ENCODE measurements at regions not wholly inside any gene's neighbourhood (a gene's known extent, or its start where the extent isn't known, plus 50 kb on each side); places are given as distances from the start of the nearest gene placed in this dataset.

- TF ChIP-seq POLR2A (IDR thresholded peaks at IDR 0.05) (no peak), CTCF (IDR thresholded peaks at IDR 0.05) (no peak)
Measured at GRCh38 chr5:19042106-19042505, 945.9 kb downstream of the CDH18 start.
